Ectodermal cell (in vitro differentiated cells): ENCODE measurements at regions not wholly inside any gene's neighbourhood (a gene's known extent, or its start where the extent isn't known, plus 50 kb on each side); places are given as distances from the start of the nearest gene placed in this dataset.

Experiments used
- H3K27ac ChIP-seq: 2 replicates; pipeline ENCODE4 v1.7.0; 2013; ENCODE audit warnings: mild to moderate bottlenecking, low read depth, low read length; ENCODE audit not compliant: insufficient read depth, poor library complexity, severe bottlenecking
- H3K27me3 ChIP-seq: 2 replicates; pipeline ENCODE4 v1.7.0; 2013; ENCODE audit warnings: mild to moderate bottlenecking, low read length; ENCODE audit not compliant: insufficient read depth, control insufficient read depth, poor library complexity, severe bottlenecking
- H3K36me3 ChIP-seq: one replicate; pipeline ENCODE4 v1.7.0; 2013; ENCODE audit warnings: low read length; ENCODE audit not compliant: control insufficient read depth, insufficient read depth
- H3K4me1 ChIP-seq: one replicate; pipeline ENCODE4 v1.7.0; 2013; ENCODE audit warnings: low read length; ENCODE audit not compliant: control insufficient read depth, insufficient read depth
- H3K4me3 ChIP-seq: 2 replicates; pipeline ENCODE4 v1.7.0; 2013; ENCODE audit warnings: low read depth, low read length, control low read depth; ENCODE audit not compliant: insufficient read depth
- H3K9me3 ChIP-seq: 2 replicates; pipeline ENCODE4 v1.7.0; 2013; ENCODE audit warnings: mild to moderate bottlenecking, low read length, moderate library complexity; ENCODE audit not compliant: control insufficient read depth
- WGBS, 2 experiments: methylation state at CpG; one replicate each; pipeline ENCODE4 v1.1.7; 2013; ENCODE audit warnings: missing lambda C conversion rate in 2 of 2; 5-methylcytosine and 5-hydroxymethylcytosine counted together

DNA sequence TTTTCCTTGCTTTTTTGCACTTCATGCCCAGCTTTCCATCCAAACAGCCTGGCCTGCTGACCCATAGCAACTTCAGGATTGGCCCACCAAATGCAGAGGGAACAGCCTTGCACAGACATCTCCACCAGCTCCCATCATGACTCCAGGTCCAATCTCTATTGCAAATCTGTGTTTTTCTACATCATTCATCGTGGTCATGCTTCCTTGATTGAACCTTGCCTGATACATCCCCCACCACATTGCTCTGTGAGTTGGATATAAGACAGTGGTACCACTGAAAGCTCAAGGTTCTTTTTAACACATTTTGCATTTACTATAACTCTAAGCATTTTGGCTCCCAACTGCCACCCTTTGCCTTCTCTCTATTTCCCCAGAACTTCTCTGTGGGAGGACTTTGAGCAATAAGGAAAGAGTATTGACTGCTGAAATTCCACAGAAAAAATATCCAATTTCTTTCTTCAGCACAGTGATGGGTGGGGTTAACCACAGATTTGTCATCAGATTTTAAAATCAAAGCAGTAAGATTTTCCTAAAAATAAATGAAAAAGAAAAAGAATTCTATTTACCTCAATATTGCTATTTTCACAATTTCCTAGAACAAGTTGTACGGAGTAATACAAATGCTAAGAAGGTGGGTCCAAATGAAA lies 114.6 kb upstream of the GALNT15 start:
- H3K27me3 ChIP-seq, result no peaks in the 10 kb centered on the region
- H3K36me3 ChIP-seq, result no peaks in the 10 kb centered on the region
- 90 to 95% methylated on average over 2 of the region's 2 CpGs for WGBS, 2 experiments
- H3K27ac ChIP-seq, result no peak overlapping the region
- H3K4me3 ChIP-seq, result no peak overlapping the region
- no peaks in the 10 kb centered on the region for H3K9me3 ChIP-seq
- H3K4me1 ChIP-seq, result no peaks in the 10 kb centered on the region

GRCh38 chr3:16060358-16060852 lies 114.1 kb upstream of the GALNT15 start:
- Histone ChIP-seq H3K4me1 (no peaks in the 10 kb centered on the region), H3K36me3 (no peaks in the 10 kb centered on the region), H3K4me3 (no peak overlapping the region), H3K9me3 (no peaks in the 10 kb centered on the region), H3K27ac (no peak overlapping the region), H3K27me3 (no peaks in the 10 kb centered on the region)
- WGBS, 2 experiments, result 74 to 76% methylated on average over 4 of the region's 4 CpGs

- Histone ChIP-seq H3K9me3 (no peaks in the 10 kb centered on the region), H3K27me3 (no peaks in the 10 kb centered on the region), H3K27ac (no peak overlapping the region), H3K4me3 (no peak overlapping the region), H3K4me1 (no peaks in the 10 kb centered on the region), H3K36me3 (no peaks in the 10 kb centered on the region)
- 89% methylated on average over 1 of the region's 1 CpG for WGBS, 2 experiments
Measured at GRCh38 chr3:16060945-16061344, 113.5 kb upstream of the GALNT15 start.

DNA sequence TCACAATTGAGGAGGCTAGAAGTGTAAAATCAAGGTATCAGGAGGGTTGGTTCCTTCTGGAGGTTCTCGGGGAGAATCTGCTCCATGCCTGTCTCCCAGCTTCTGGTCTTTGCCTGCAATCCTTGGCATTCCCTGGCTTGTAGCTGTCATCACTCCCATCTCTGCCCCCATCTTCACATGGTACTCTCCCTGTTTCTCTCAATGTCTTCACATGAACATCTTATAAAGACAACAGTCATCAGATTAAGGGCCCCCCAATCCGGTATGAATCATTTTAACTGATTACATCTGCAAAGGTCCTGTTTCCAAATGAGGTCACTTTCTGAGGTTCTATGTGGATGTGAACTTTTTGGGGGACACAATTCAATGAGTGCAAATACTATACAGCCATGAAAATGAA lies 113.0 kb upstream of the GALNT15 start:
- no peaks in the 10 kb centered on the region for H3K36me3 ChIP-seq
- no peak overlapping the region for H3K4me3 ChIP-seq
- no peaks in the 10 kb centered on the region for H3K27me3 ChIP-seq
- 94 to 100% methylated on average over 2 of the region's 2 CpGs for WGBS, 2 experiments
- H3K9me3 ChIP-seq, result no peaks in the 10 kb centered on the region
- H3K27ac ChIP-seq, result no peak overlapping the region
- no peaks in the 10 kb centered on the region for H3K4me1 ChIP-seq

DNA sequence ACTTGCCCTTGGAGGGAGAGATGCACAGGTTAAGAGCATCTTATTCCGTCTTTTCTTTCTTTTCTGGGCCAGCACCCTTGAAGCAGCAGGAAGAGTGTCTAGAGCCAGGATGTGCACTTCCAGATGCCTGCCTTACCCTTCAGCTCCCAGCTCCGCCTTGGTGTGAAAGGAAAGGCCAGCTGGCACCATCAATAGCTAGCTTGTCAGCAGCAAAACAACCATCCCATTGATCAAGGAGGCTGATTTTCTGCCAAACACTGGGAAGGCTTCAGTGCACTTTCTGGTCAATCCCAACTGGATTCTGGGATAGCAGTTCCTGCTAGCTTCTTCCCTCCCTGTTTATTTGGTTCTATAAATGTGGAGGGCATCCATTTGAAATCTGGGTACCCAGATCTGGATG lies 110.9 kb upstream of the GALNT15 start:
- H3K9me3 ChIP-seq, result no peaks in the 10 kb centered on the region
- no peak overlapping the region for H3K4me3 ChIP-seq
- no peaks in the 10 kb centered on the region for H3K27me3 ChIP-seq
- H3K4me1 ChIP-seq, result no peaks in the 10 kb centered on the region
- no peaks in the 10 kb centered on the region for H3K36me3 ChIP-seq
- WGBS, 2 experiments, result 91 to 93% methylated on average over 2 of the region's 2 CpGs
- no peak overlapping the region for H3K27ac ChIP-seq

DNA sequence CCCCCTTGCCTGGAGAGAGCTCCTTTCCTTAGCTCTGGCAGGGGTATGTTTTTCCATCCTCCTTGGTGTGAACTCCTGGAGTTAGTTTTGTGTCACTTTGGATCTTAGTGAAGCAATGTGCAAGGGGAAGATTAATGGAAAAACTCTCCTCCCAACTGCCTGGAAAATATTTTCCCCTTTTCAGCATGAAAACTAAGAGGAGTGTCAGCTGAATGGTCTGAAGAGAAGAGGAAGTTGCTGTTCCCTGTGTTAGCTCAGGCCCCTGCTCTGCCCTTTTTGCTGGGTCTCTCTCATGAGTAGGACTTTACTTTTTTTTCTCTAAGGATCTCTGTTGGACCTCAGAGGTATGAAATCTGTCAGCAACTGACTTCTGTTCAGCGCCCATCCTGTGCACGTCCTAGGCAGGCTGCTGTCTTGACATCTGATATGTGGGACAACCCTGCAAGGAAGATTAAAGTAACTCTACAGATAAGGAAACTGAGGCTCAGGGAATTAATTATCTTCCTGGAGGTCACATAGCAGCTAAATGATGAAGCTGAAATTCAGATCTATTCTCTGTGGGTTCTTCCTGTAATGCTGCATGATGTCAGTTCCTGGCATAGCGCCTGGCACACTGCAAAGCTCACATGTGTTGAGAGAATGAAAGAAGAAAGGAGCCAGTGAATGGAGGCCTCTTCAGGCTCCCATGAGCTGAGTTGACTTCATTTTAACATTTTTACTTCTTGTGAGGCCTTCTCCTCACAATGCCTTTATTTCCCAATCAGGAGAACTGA lies 109.7 kb upstream of the GALNT15 start:
- H3K27ac ChIP-seq, result no peak overlapping the region

GRCh38 chr3:16066545-16066944 lies 107.9 kb upstream of the GALNT15 start:
- Histone ChIP-seq H3K4me3 (no peak overlapping the region), H3K4me1 (no peaks in the 10 kb centered on the region), H3K27ac (no peak overlapping the region), H3K36me3 (no peaks in the 10 kb centered on the region), H3K9me3 (no peaks in the 10 kb centered on the region), H3K27me3 (no peaks in the 10 kb centered on the region)
- WGBS, 2 experiments, result 91 to 100% methylated on average over 1 of the region's 1 CpG

More for the DNA sequence above, 109.7 kb upstream of the GALNT15 start:
- Histone ChIP-seq H3K27me3 (no peaks in the 10 kb centered on the region), H3K4me3 (no peak overlapping the region), H3K9me3 (no peaks in the 10 kb centered on the region), H3K36me3 (no peaks in the 10 kb centered on the region), H3K4me1 (no peaks in the 10 kb centered on the region)
- 93 to 95% methylated on average over 3 of the region's 3 CpGs for WGBS, 2 experiments

DNA sequence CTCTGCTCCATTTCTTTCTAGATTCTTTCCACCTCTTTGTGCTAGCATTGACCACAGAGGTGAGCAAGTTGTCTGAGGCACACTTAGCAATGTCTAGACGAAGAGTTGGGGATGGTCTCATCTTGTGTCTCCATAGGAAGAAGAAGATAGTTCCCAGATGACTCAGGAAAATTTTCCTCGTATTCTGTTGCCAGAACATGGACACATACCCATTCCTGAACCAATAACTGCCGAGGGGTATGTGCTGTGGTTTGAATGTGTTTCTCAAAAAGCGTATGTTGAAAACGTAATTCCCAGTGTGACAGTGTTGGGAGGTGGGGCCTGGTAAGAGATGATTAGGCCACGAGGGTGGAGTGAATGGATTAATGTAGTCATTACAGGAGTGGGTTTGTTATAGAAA lies 107.5 kb upstream of the GALNT15 start:
- H3K27me3 ChIP-seq, result no peaks in the 10 kb centered on the region
- no peaks in the 10 kb centered on the region for H3K4me1 ChIP-seq
- 93 to 96% methylated on average over 6 of the region's 6 CpGs for WGBS, 2 experiments
- no peak overlapping the region for H3K27ac ChIP-seq
- no peak overlapping the region for H3K4me3 ChIP-seq
- H3K9me3 ChIP-seq, result no peaks in the 10 kb centered on the region
- H3K36me3 ChIP-seq, result no peaks in the 10 kb centered on the region

DNA sequence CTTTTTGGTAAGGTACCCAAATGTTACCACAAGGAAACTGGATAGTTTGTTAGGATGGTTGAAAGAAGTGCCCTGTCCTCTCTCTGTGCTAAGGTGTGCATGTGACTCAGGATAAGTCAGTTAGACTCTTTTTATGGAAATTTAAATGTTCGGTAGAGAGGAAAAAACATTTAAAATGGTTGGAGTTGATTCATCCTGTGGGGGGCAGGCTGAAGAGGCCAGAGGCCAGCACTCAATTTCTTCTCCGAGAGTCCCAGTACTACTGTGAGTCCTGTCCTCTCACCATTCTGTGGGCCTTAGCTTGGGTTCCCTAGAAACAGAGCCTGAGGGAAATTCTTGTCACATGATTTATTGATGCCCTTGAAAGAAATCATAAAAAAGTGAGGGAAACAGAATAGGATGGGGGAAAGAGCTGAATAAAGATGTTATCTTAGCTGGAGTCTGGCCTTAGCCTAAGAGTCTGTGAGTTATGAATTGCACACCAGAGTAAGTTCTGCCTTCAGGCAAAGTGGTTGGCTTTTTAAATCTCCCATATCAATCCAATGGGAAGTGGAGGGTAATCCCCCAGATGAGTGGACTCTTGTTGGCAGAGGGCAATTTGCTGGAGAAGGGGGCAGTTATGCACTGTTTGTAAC lies 106.5 kb upstream of the GALNT15 start:
- Histone ChIP-seq H3K9me3 (no peaks in the 10 kb centered on the region), H3K27me3 (no peaks in the 10 kb centered on the region), H3K4me3 (no peak overlapping the region), H3K36me3 (no peaks in the 10 kb centered on the region), H3K27ac (no peak overlapping the region), H3K4me1 (no peaks in the 10 kb centered on the region)
- 89 to 94% methylated on average over 2 of the region's 2 CpGs for WGBS, 2 experiments
